HEK293 (cell line): ENCODE measurements at regions not wholly inside any gene's neighbourhood (a gene's known extent, or its start where the extent isn't known, plus 50 kb on each side); places are given as distances from the start of the nearest gene placed in this dataset.

Experiments
- CTCF ChIA-PET: fragments of 350-600 bp; formaldehyde crosslinking; extraction: SDS; loops from one replicate; lab custom pipeline; 2021; ENCODE audit warnings: antibody characterized with exemption; lab: Yijun Ruan, JAX
- POLR2A ChIA-PET: fragments of 300-600 bp; formaldehyde crosslinking; extraction: SDS; loops from one replicate; lab custom pipeline; 2020; ENCODE audit warnings: antibody characterized with exemption, inconsistent platforms; lab: Yijun Ruan, JAX
- H3K27ac ChIP-seq: fragments of 200-500 bp; sonication (Bioruptor generic); 2 replicates; pipeline ENCODE4 v1.5.1; 2014; ENCODE audit warnings: low read depth, low read length, control low read depth, inconsistent platforms; ENCODE audit errors: extremely low read depth
- H3K36me3 ChIP-seq, 2 experiments: fragments of 200-500 bp in 1 of 2; sonication (Bioruptor generic) in 1 of 2; 1 replicate in 1 of 2; 2 replicates in 1 of 2; pipeline ENCODE4 v1.5.1; 2014 to 2017; ENCODE audit warnings: inconsistent platforms in 2 of 2, low read length in 2 of 2; ENCODE audit not compliant: control insufficient read depth in 2 of 2, insufficient read depth in 1 of 2
- H3K4me1 ChIP-seq: fragments of 200-500 bp; sonication (Bioruptor generic); 2 replicates; pipeline ENCODE4 v1.5.1; 2014; ENCODE audit warnings: mild to moderate bottlenecking, low read length, inconsistent platforms; ENCODE audit not compliant: control insufficient read depth, insufficient read depth
- H3K4me3 ChIP-seq: 2 replicates; pipeline ENCODE4 v1.5.1; 2011; ENCODE audit warnings: low read depth, mild to moderate bottlenecking, control low read depth, low read length, moderate library complexity
- H3K9me3 ChIP-seq: fragments of 200-500 bp; sonication (Bioruptor generic); 2 replicates; pipeline ENCODE4 v1.5.1; 2014; ENCODE audit warnings: low read depth, low read length, inconsistent platforms; ENCODE audit not compliant: control insufficient read depth, insufficient read depth
- BCL11A ChIP-seq: fragments of 450-650 bp; formaldehyde crosslinking; IDR thresholded peaks from 2 replicates; pipeline ENCODE4 v1.5.1; 2016; ENCODE audit warnings: low read depth, missing biosample characterization, missing genetic modification characterization
- FEZF1 ChIP-seq: fragments of 450-650 bp; formaldehyde crosslinking; IDR thresholded peaks from 2 replicates; pipeline ENCODE4 v1.5.1; 2016; ENCODE audit warnings: missing biosample characterization, missing genetic modification characterization
- GLIS2 ChIP-seq: fragments of 450-650 bp; formaldehyde crosslinking; IDR thresholded peaks from 2 replicates; pipeline ENCODE4 v1.5.1; 2016; ENCODE audit warnings: missing biosample characterization, missing genetic modification characterization
- INSM2 ChIP-seq: fragments of 450-650 bp; formaldehyde crosslinking; IDR thresholded peaks from 2 replicates; pipeline ENCODE4 v1.5.1; 2016; ENCODE audit warnings: missing biosample characterization, missing genetic modification characterization
- SCRT2 ChIP-seq: fragments of 450-650 bp; formaldehyde crosslinking; IDR thresholded peaks from 2 replicates; pipeline ENCODE4 v1.5.1; 2016; ENCODE audit warnings: missing biosample characterization, missing genetic modification characterization
- YY2 ChIP-seq: fragments of 450-650 bp; formaldehyde crosslinking; IDR thresholded peaks from 2 replicates; pipeline ENCODE4 v1.5.1; 2016; ENCODE audit warnings: missing biosample characterization, missing genetic modification characterization
- ZBTB17 ChIP-seq: fragments of 450-650 bp; formaldehyde crosslinking; IDR thresholded peaks from 2 replicates; pipeline ENCODE4 v1.5.1; 2016; ENCODE audit warnings: missing biosample characterization, missing genetic modification characterization
- ZBTB48 ChIP-seq: fragments of 450-650 bp; formaldehyde crosslinking; IDR thresholded peaks from 2 replicates; pipeline ENCODE4 v1.5.1; 2016; ENCODE audit warnings: missing biosample characterization, missing genetic modification characterization
- ZFP41 ChIP-seq: fragments of 450-650 bp; formaldehyde crosslinking; IDR thresholded peaks from 2 replicates; pipeline ENCODE4 v1.5.1; 2016; ENCODE audit warnings: missing biosample characterization, missing genetic modification characterization, borderline replicate concordance
- ZNF114 ChIP-seq: fragments of 450-650 bp; formaldehyde crosslinking; IDR thresholded peaks from 2 replicates; pipeline ENCODE4 v1.5.0; 2017; ENCODE audit warnings: missing biosample characterization, missing genetic modification characterization
- ZNF324 ChIP-seq: fragments of 450-650 bp; formaldehyde crosslinking; IDR thresholded peaks from 2 replicates; pipeline ENCODE4 v1.5.1; 2016; ENCODE audit warnings: missing biosample characterization, missing genetic modification characterization
- ZNF341 ChIP-seq: fragments of 450-650 bp; formaldehyde crosslinking; IDR thresholded peaks from 2 replicates; pipeline ENCODE4; 2016; ENCODE audit warnings: low read depth, missing biosample characterization, missing genetic modification characterization
- ZNF404 ChIP-seq: fragments of 450-650 bp; formaldehyde crosslinking; IDR thresholded peaks from 2 replicates; pipeline ENCODE4 v1.5.1; 2017; ENCODE audit warnings: missing biosample characterization, missing genetic modification characterization
- ZNF518A ChIP-seq: fragments of 450-650 bp; formaldehyde crosslinking; conservative IDR thresholded peaks from 2 replicates; pipeline ENCODE4 v1.5.1; 2016; ENCODE audit warnings: low read depth, missing biosample characterization, missing genetic modification characterization
- ZNF621 ChIP-seq: fragments of 450-650 bp; formaldehyde crosslinking; IDR thresholded peaks from 2 replicates; pipeline ENCODE4 v1.5.1; 2017; ENCODE audit warnings: missing biosample characterization, missing genetic modification characterization
- ZNF837 ChIP-seq: fragments of 450-650 bp; formaldehyde crosslinking; IDR thresholded peaks from 2 replicates; pipeline ENCODE4 v1.5.1; 2016; ENCODE audit warnings: missing biosample characterization, missing genetic modification characterization
- TF ChIP-seq, protein P1 (sequence below): fragments of 450-650 bp; formaldehyde crosslinking; IDR thresholded peaks from 2 replicates; pipeline ENCODE4 v1.5.1; 2016; ENCODE audit warnings: missing biosample characterization, missing genetic modification characterization

DNA sequence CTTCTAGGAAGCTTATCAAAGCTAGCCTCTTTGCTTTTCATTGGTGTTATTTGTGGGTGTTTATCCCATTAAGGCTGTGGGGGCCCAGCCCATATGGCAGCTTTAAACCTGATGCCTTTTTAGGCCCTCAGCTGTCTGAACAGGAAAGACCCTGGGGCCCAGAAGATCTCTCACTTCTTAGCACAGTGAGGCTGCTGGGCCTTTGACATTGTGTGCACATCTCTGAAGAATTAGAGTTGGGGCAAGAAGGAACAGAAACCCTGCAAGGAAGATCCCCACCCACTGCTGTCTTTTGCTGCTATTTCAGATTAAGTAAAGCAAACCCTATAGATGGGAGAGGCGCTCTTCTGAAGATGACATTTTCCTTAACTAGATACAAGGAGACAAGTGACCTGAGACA is 250.0 kb downstream of the SMAD2 start:
- Histone ChIP-seq H3K4me3 (no peak overlapping the region), H3K4me1 (no peaks in the 10 kb centered on the region), H3K36me3 (no peaks in the 10 kb centered on the region), H3K9me3 (no peaks in the 10 kb centered on the region), H3K27ac (no peak overlapping the region)
- ChIA-PET POLR2A (no interaction called here), CTCF (no interaction called here)
- TF ChIP-seq YY2 (tag by site-specific recombination): no peak
- TF ChIP-seq GLIS2 (tag by site-specific recombination): no peak
- no peak for TF ChIP-seq ZNF404 (tag by site-specific recombination)
- no peak for TF ChIP-seq ZNF621
- TF ChIP-seq SCRT2: no peak
- TF ChIP-seq BCL11A (tag by site-specific recombination): no peak
- TF ChIP-seq ZBTB48: no peak
- no peak for TF ChIP-seq FEZF1 (tag by site-specific recombination)
- TF ChIP-seq ZBTB17 (tag by site-specific recombination): no peak
- TF ChIP-seq ZNF114: no peak
- TF ChIP-seq ZNF518A (tag by site-specific recombination): no peak
- TF ChIP-seq INSM2 (tag by site-specific recombination): no peak
- TF ChIP-seq, protein P1, sequence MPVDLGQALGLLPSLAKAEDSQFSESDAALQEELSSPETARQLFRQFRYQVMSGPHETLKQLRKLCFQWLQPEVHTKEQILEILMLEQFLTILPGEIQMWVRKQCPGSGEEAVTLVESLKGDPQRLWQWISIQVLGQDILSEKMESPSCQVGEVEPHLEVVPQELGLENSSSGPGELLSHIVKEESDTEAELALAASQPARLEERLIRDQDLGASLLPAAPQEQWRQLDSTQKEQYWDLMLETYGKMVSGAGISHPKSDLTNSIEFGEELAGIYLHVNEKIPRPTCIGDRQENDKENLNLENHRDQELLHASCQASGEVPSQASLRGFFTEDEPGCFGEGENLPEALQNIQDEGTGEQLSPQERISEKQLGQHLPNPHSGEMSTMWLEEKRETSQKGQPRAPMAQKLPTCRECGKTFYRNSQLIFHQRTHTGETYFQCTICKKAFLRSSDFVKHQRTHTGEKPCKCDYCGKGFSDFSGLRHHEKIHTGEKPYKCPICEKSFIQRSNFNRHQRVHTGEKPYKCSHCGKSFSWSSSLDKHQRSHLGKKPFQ (tag by site-specific recombination): no peak

- ChIA-PET CTCF (interaction anchor here (1.4 kb wide), 1 partner anchor 75 kb away, joined by 4 read pairs; no protein-coding TSS in a partner anchor), POLR2A (no interaction called here)
- H3K4me3 ChIP-seq: no peak overlapping the region
- no peak for TF ChIP-seq ZNF324 (tag by site-specific recombination)
- no peak for TF ChIP-seq ZNF837 (tag by site-specific recombination)
- TF ChIP-seq ZNF341 (tag by site-specific recombination): no peak
- no peak for TF ChIP-seq ZFP41 (tag by site-specific recombination)
- H3K9me3 ChIP-seq: no peaks in the 10 kb centered on the region
- no peak overlapping the region for H3K27ac ChIP-seq
- no peaks in the 10 kb centered on the region for H3K4me1 ChIP-seq
- no peaks in the 10 kb centered on the region for H3K36me3 ChIP-seq
Observed at GRCh38 chr18:47679864-47680263, 250.6 kb downstream of the SMAD2 start.
